COLO829 (cell line): ENCODE measurements at regions not wholly inside any gene's neighbourhood (a gene's known extent, or its start where the extent isn't known, plus 50 kb on each side); places are given as distances from the start of the nearest gene placed in this dataset.
A peak's percentile ranks its signal among the peaks of the same experiment; 100 is the strongest.

Experiments used
- DNase-seq: peaks from one replicate; pipeline ENCODE4 v3.0.0; 2012; ENCODE audit warnings: low spot score

DNA sequence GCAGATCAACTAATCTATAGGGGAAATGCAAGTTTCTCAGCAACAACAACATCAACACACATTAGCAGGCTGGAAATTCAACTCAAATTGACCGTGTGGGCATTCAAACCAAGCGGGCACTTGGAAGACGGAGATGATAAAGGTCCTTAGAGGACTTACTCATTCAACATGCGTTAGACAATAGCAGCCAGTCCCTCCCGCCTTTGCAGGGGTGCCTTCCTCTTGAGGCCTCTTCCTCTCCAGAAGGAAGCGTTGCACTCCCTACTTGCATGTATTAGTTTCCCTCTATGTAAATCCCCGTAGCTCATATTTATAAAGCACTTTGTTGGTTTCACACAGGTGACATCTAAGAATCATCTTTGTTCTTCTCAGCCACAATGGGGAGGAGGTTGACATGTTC, 300.8 kb upstream of the STXBP5 start:
- no peak for DNase-seq

DNA sequence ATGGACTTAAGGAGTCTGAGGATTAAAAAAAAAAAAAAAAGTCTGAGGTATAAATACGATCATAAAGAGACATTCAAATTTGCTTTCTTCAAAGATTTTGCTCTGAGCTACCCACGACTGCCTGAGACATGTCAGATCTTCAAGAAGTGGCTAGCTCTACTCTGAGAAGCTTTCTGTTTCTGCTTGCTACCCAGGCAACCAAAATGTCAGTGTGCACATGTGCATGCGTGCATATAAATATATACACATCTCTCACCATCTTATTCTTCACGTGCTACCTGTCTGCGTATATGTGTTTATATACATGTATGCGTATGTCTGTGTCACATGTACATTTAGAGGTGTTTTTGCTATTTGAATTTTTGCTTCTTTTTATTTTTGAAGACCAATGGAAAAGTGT, 299.6 kb upstream of the STXBP5 start:
- DNase-seq = no peak

DNA sequence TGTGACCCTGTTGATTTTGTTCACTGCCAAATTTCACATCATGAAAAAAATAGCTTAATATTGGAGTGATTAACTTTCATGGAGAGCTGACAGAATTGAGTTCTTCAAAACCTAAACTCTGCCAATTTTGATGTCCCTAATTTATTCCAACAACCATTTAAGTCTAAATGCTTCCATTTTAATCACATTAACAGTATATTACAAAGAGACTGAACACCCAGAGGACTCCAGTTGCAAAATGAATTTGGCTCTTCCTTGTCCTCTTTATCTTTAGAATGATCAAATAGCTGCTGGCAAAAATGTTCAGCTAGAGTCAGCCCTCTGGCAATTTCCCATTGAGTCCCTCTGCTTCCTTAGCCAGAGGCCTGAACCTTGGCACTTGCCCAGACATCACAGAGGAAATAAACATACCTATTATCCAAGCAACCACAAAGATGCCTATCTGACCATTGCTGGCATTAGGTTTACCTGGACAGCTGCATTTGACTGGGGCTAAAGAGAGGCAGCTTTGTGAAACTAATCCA, 299.0 kb upstream of the STXBP5 start:
- DNase-seq = no peak

DNA sequence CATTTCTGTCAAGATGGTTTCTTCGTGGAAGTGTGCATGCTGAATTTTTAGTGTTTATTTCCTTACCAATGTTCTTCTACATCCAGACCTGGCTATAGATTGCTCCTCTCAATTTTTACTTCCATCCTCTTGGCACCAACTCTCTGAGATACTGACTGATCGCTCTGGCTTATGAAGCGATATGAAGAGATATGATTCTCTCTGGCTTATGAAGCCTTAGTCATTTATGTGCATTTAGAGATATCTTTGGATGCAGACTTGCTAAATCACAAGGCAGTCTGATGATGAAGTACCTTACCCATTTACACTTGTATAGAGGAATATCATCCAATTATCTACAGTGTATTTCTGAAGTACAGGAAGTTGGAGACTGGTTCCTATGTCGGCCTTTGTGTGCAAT, 295.4 kb upstream of the STXBP5 start:
- DNase-seq = no peak

DNA sequence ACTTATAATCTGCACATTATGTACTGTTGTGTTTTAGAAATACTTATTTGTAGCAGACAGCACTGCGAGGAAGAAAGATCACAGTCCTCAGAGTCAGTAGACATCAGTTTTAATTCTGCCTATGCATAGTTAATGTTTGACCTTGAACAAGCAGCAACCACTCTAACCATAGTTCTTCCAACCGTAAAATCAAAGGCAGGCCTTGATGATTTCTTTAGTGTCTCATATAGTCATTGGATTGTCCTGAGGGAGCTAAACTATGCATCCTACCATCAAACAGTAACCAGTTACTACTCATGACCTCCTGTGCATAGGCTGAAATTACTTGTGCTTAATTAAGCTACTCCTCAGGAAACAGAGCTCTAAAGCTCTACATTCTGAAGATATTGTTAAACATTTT, 294.8 kb upstream of the STXBP5 start:
- no peak for DNase-seq

DNA sequence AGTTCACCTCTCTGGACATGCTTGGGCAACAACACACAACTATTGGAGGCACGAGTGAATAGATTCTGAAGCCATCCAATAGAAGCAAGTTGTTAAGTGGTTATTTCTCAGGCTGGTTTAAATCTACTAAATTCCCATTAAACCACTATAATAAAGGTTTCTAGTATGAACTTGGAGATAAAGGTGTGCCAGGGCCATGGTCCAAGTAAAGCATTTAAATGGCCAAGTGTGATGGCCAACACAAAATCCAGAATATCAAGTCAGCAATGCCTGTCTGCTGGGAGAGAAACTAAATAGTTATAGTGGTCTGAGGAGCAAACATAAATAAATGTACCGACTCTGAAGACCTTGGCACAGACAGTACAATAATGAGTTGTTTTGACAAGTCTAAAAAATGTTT, 294.3 kb upstream of the STXBP5 start:
- DNase-seq = no peak

DNA sequence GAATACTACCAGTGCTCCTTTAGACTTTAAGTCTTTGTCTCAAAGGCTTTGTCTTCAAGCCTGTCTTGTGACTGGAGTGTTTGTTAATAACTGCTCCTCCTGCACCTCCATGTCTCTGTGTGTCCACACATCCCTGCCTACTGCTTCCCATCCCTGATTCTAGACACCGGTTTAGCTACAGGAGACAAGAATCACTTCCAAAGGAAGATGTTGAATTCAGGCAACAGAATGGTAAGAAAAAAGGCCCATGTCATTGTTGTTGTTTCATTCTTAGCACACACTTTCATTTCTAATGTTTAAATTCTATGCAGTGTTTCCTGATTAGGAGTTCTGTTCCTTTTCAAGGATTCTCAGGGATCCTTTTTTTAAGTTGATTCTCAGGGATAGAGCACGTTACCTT, 293.6 kb upstream of the STXBP5 start:
- no peak for DNase-seq

DNA sequence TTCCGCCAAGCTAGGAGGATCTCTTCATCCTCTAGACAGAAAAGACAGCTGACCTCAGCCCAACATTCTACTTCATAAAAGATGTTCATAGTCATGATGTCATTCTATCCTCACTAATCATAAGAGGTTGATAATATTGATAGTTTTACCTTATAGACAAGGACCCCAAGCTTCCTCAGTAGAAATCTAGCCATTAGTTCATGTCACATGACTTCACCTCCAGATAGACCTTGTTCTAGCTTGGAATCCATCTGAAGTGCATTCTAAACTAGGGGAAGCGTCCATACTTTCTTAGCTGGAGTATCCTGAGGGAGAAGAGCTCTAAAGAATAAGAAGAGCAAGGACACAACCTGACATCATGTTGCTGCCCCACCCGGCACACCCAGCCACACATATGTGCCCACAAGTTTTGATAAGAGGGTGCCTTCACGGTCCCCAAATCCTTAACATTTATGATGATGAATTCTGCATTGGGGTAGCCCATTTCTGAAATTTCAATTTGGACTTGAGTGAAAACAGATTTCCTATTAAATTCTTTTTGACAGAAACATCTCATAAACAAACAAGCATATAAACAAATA, 292.5 kb upstream of the STXBP5 start:
- DNase-seq = no peak

DNA sequence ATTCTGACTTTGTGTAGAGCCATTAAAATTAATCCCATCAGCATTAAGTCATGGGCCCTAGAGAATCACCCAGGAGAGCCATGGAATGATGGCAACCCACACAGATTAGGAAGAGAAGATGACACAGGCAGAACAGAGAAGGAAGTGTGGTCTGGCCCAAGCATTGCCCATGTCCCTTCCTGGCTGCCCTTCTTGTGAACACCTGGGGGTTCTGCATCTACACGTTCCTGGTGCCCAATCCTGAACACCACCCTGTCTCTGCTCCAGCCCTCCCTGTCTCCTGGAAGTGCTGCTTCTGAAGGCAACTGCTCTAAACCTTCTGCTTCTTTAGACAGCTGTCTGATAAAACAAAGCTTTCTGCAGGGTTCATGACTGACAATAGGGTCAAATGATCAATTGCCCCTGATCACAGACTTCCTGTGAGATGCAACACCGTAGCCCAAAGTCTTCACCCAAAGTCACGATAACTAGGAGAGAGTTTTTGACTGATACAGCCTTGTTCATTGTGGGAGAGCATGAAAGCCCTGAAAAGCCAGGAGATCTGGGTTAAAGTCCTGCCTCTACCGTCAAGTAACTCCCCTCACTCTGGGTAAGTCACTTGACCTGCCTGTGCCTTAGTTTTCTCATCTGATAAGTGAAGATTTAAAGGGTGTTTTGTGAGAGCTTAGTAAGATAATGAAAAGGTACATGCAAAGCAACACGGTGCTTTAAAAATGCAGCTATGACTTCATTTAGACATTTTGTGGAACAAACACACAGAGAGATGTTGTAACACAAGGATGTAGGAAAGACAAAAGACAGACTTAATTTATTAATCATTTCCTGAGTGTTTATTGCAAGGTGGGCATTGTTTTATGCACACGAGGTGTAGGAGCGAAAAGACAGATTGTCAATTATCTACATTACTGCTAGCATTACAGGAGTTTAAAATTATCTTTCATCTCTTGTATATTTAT, 291.2 kb upstream of the STXBP5 start:
- DNase-seq = no peak

DNA sequence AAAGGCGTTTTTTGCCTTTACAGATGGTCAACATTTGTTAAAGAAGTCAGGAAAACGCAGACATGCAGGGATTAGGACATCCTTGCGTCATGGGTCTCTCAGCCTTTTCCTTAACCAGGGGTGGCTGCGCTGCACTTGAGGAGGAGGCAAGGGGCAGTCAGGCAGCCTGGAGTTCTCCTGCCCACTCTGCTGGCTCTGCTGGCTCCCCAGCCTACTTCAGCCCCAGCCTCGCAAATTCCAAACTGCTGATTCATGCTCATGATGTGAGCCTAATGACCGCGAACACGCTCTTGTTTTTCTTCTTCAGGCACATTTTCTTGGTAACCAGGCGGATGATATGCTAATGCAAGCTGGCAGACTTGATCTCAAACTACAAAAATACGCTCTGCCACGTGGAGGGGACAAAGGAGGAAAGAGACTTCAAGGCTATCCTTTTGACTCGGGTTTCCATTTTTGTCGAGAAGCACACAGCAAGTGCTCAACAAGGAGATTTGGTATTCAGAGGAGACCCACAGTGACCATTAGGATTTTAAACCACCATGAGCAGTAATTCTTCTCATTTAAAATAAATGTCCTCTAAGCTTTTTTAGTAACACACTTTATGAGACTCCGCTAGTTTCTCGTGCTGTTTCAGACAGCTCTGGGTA, 290.3 kb upstream of the STXBP5 start:
- DNase-seq = peak; percentile 76

DNA sequence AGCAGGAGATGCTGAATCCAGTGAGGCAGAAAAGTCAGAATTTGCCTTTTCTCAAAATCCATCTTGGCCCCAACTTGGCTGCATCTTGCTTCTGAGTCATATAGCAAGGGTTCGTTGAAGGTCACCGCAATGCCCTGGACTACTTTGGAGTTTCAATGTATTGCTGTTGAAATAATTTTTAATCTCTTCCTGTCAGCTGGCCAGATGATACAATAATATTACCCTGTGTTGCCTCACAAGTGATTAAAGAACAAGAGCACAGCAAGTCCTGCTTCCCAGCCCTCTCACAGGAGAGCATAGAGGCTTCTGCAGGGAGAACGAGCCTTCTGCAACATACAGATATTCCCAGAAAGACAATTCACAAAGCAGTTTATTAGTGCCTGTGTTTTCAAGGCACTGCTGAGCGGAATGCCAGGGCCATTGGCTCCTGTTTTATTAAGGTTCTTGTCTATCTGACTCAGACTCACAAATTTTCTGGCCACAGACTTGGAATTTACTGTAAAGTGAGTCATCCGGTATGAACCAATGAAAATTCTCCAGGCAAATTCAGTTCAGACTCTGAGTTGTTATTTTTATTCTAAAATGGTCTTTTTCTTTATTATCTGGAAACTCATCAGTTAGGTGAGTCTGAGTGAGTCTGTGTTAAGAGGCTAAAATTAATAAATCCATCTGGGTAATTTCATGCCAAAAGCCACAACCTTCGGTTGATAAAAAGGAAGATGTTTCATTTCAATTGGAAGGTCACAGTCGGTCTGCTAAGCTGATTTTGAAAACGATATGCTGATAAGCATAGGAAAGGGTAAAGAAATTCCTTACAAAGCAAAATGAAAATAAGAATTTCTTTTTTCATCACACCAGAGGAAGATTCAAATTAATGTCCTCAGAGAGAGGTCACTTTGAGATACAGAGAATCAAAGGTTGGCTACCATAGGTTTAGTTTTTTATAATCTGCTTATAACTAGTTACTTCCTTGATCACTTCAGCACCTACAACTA, 289.4 kb upstream of the STXBP5 start:
- DNase-seq = peak; percentile 76

DNA sequence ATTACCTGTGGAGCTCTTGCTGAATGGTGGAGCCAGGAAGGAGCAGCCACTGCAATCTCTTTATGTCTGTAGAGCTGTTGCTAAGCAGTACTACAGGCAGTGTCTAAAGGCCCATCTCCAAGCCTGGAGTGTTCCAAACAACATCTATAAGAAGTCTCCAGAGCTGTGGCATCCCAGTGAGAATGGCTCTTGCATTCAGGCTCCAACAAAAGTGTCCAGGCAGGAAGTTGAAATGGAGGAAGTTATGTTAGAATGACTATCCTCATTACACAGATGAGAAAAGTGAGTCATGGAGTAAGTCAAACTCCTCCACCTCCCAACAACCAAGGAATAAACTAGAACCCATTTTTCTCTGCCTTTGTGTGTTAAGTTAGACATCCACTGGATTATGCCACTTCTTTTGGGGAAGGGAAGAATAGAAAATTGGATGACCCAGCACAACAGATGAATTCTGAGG, 288.5 kb upstream of the STXBP5 start:
- DNase-seq = no peak

DNA sequence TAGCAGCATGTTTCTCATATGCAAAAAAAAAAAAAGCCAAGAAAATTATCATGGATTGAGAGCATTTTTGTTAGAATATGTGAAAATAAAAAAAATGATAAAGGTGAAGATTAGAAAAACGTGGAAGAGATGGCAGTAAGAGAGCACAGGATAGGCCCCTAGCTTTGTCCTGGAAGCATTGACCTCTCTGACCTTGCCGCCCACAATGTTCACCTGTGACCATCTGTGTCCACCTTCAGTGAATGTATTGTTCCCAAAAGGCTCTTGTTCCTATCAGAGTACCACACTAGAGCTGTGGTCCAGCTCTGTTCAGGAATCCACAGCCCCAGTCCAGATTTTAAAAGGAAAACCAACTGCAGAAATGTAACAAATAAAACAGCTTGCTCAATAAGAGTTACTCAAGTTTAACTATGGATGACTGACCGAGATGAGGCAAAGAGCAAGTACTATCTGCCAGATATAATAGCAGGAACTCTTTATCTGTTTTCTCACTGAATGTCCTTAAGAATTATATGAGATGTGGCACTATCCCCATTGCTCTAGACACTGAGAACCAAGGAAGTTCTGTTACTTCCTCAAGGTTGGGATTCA, 287.7 kb upstream of the STXBP5 start:
- no peak for DNase-seq

DNA sequence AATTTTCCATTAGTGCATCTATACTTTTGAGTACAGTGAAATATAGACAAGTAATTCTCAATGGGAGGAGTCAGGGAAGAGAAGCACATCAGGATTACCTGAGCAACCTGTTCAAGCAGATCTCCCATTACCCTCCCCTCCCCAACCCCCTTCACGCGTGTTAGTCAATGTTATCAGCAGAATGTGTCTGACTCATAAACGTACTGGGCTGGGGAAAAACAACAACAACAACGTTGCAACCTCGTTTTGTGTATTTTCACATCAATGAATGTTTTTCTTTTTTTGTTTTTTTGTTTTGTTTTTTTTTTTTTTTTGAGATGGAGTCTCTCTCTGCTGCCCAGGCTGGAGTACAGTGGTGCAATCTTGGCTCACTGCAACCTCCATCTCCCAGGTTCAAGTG, 287.0 kb upstream of the STXBP5 start:
- DNase-seq = no peak

DNA sequence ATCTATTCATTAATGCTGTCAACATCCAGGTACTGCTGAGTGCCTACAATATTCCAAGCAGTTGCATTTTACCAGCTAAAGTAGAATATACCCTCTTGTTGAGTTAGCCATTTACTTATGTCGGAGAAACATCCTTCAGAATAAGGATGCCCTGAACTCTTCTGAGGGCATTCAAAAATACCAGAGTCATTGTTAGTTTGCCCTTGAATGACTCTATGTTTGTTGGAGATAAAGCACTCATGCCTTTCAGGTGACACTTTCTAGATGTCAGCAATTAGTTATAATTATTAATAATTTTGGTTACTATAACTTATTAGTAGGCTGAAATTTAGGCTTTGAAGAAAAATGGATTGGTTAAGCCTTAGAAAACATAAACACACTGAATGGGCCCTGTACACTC, 286.2 kb upstream of the STXBP5 start:
- DNase-seq = no peak

DNA sequence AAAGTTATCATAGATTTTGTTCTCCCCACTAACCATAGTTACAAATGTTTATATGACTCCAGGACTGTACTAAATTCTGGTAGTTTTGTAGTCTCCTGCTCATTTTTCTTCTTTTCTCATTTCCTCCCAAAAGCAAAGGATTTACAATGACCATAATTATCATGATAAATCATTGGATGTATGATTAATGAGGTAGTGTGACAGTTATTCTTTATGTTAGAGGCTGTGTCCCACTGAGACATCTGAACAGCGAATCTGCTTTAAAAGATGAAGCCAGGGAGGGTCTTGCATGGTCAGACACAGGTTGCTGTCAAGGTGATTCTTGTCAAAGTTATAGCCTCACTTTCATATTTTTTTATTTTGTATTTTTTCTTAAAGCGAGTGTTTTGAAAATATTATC, 285.2 kb upstream of the STXBP5 start:
- DNase-seq = no peak

DNA sequence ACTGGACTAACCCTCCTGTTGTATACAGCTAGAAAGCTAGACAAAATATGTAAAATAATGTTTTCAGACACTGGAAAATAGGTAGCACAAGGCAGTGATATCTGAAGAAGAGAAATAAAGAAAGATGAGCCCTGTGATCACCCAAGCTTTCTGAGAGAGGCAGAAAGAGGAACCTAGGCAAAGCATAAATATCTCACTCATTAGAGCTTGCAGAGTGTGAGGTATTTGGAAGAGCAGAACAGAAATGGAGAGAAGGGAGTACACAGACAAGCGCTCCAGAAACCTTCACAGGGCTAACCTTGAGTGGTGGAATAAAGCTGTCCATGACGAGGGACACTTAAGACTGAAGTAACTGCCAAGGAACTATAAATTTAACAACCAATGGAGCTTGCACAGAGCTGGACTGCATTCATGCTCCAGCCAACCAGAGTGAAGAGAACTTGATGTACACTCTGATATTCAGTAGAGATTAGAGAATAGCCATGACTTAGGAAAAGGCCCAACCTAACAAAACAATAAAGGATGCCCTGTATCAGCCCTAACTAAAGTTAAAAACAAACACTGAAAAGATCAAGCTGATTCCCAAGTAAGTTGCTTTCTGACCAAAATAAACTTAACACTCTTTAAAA, 280.9 kb upstream of the STXBP5 start:
- DNase-seq = no peak

DNA sequence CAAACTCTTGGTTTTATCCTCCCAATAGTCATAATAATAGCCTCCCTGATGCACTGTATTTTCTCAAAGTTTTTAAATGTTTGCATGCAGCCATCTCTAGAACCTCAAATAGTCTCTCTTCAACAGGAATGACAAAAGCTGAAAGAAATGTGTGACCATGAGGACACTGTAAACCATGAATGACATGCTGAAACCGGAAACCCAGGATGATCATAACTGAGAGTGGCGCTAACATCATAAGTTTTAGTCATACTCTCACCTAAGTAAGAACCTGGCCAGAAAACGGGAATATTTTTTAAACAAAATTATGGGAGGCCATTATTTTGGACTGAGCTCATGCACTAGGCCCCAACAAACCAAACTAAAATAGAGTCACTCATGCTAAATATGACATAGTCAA, 278.4 kb upstream of the STXBP5 start:
- DNase-seq = no peak

DNA sequence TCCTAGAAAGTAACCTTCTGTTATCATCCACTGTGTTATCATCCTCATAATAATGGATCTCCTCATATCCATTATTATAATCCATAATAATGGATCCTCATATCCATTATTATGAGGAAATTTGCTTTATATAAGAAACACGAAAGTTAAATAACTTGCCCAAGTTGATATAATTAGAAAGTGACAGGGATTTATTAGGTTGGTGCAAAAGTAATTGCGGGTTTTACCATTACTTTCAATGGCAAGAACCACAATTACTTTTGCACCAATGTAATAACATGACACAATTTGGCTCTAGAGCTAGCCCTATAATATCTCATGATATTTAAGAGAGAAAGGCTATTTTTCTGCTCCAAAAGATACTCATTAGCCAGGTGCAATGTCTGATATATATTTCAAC, 275.7 kb upstream of the STXBP5 start:
- no peak for DNase-seq

DNA sequence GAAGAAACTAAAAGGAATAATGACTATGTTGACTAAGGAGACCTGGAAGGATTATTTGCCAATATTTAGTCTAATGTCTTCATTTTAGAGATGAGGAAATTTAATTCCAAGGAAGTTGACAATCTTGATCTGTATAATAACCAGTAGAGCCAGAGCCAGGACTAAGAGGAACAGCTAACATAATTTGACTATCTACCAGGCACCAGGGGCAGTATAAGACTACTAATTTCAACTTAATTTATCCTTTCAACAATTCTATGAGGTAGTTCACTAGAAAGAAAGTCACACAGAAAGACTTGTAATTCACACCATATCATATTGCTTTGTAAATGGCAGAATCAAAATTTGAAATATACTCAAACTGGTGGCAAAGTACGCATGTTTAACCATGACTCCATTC, 273.0 kb upstream of the STXBP5 start:
- DNase-seq = no peak

DNA sequence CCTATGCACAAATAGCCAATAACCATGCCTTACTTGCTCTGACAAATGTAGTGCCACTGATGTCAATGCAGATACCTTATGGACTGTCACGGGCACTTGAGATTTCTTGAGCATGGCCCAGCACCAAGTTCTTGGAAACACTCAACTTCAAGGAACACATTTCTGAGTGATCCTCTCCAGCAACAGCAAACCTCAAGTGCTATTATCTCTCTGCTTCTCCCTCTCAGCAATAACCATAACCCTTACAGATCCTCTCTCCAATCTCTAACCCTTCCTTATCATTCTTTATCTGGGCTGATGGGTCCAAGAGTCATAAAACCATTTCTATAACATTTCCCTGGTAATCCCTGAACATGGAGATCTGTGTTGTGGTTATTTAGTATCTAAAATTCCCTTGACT, 266.9 kb upstream of the STXBP5 start:
- DNase-seq = no peak
